Lung (tissue), 11 donors: ENCODE measurements at regions not wholly inside any gene's neighbourhood (a gene's known extent, or its start where the extent isn't known, plus 50 kb on each side); places are given as distances from the start of the nearest gene placed in this dataset.

Experiments used
- ATAC-seq: fragments of 200-7000 bp; cut with Tn5 transposase; one replicate; pipeline ENCODE4 v1.9.1; 2020; ENCODE audit warnings: moderate number of reproducible peaks; ENCODE audit not compliant: insufficient read depth, low FRiP score
- DNase-seq, 3 donors: peaks; one replicate each; pipeline ENCODE4 v3.0.0-alpha.2; 2013 to 2017
- H3K27ac ChIP-seq, 2 donors: one replicate each; pipeline ENCODE4 v1.5.1; 2013; ENCODE audit warnings: mild to moderate bottlenecking in 2 of 2, moderate library complexity in 2 of 2, control low read depth in 1 of 2, inconsistent platforms in 1 of 2, low read depth in 1 of 2, low read length in 1 of 2
- H3K27me3 ChIP-seq, 3 donors: one replicate each; pipeline ENCODE4 v1.5.1; 2013; ENCODE audit warnings: low read length in 2 of 3; ENCODE audit not compliant: control insufficient read depth in 3 of 3, insufficient read depth in 3 of 3
- H3K36me3 ChIP-seq, 4 donors: one replicate each; pipeline ENCODE4 v1.5.1; 2013; ENCODE audit warnings: low read length in 4 of 4, mild to moderate bottlenecking in 1 of 4, moderate library complexity in 1 of 4; ENCODE audit not compliant: control insufficient read depth in 4 of 4, insufficient read depth in 4 of 4
- H3K4me1 ChIP-seq, 5 donors: one replicate each; pipeline ENCODE4 v1.5.1; 2013; ENCODE audit warnings: low read length in 5 of 5, mild to moderate bottlenecking in 2 of 5, moderate library complexity in 1 of 5; ENCODE audit not compliant: control insufficient read depth in 5 of 5, insufficient read depth in 5 of 5
- H3K4me3 ChIP-seq: one replicate; pipeline ENCODE4 v1.5.1; 2013; ENCODE audit warnings: mild to moderate bottlenecking, control low read depth, moderate library complexity
- H3K9ac ChIP-seq, 2 donors: one replicate each; pipeline ENCODE4 v1.5.1; 2013; ENCODE audit warnings: low read length in 2 of 2, control low read depth in 1 of 2; ENCODE audit not compliant: insufficient read depth in 1 of 2
- H3K9me3 ChIP-seq, 4 donors: one replicate each; pipeline ENCODE4 v1.5.1; 2013; ENCODE audit warnings: low read length in 3 of 4, mild to moderate bottlenecking in 1 of 4, moderate library complexity in 1 of 4; ENCODE audit not compliant: control insufficient read depth in 4 of 4, insufficient read depth in 3 of 4
- CTCF ChIP-seq: IDR thresholded peaks from 2 replicates; pipeline ENCODE4 v1.5.1; 2012; ENCODE audit warnings: mild to moderate bottlenecking; ENCODE audit errors: control extremely low read depth, extremely low read depth
- WGBS, 2 donors: extraction: QIAGEN DNeasy Blood & Tissue Kit; methylation state at CpG; one replicate each; pipeline ENCODE4 v1.1.7; 2013; 5-methylcytosine and 5-hydroxymethylcytosine counted together
- donor health status: control.
- donor health status: control.
- donor health status: Bipolar disorder and iron deficiency.
- donor health status: healthy.
- donor health status: DM: yes; HTN: yes; CAD: no.

GRCh38 chr3:56989977-56990640, 70.4 kb upstream of the SPATA12 start:
- no peak for TF ChIP-seq CTCF
- WGBS, 2 donors, result 80 to 95% methylated on average over 12 of the region's 12 CpGs

GRCh38 chr3:56989169-56989976, 71.1 kb upstream of the SPATA12 start:
- 62 to 76% methylated on average over 11 of the region's 11 CpGs for WGBS, 2 donors
- no peaks in the 10 kb centered on the region for H3K36me3 ChIP-seq
- ATAC-seq (no peak), DNase-seq (peak in 2 of 3 donors; percentile 65 to 82)
- no peak overlapping the region for H3K4me3 ChIP-seq
- H3K27ac ChIP-seq, result no peak overlapping the region
- H3K4me1 ChIP-seq, result peaks cover 0 to 25% (median 11%) of the 10 kb centered on the region in 5 donors
- H3K9ac ChIP-seq, result peak overlapping the region in 1 of 2 donors; percentile 57
- H3K9me3 ChIP-seq, result no peaks in the 10 kb centered on the region
- no peak for TF ChIP-seq CTCF
- no peaks in the 10 kb centered on the region for H3K27me3 ChIP-seq

More at GRCh38 chr3:56989977-56990640, 70.4 kb upstream of the SPATA12 start:
- no peak overlapping the region for H3K9ac ChIP-seq
- H3K9me3 ChIP-seq, result no peaks in the 10 kb centered on the region
- H3K36me3 ChIP-seq, result no peaks in the 10 kb centered on the region
- H3K4me3 ChIP-seq, result no peak overlapping the region
- H3K27me3 ChIP-seq, result no peaks in the 10 kb centered on the region
- no peak for ATAC-seq
- no peak for DNase-seq
- H3K27ac ChIP-seq, result no peak overlapping the region
- H3K4me1 ChIP-seq, result peaks cover 0 to 25% (median 11%) of the 10 kb centered on the region in 5 donors

- Histone ChIP-seq H3K27ac (no peak overlapping the region), H3K9me3 (no peaks in the 10 kb centered on the region), H3K4me3 (no peak overlapping the region), H3K36me3 (no peaks in the 10 kb centered on the region), H3K9ac (peak overlapping the region in 1 of 2 donors; percentile 57), H3K4me1 (peaks cover 0 to 25% (median 11%) of the 10 kb centered on the region in 5 donors), H3K27me3 (no peaks in the 10 kb centered on the region)
- DNase-seq (peak; percentile 90 to 95 (median 94)), ATAC-seq (peak; percentile 81)
- TF ChIP-seq CTCF, result peak; percentile 80
- 10 to 18% methylated on average over 10 of the region's 10 CpGs for WGBS, 2 donors
These were observed 71.9 kb upstream of the SPATA12 start for GRCh38 chr3:56988458-56989168.
